GM19351 (cell line): ENCODE measurements at regions not wholly inside any gene's neighbourhood (a gene's known extent, or its start where the extent isn't known, plus 50 kb on each side); places are given as distances from the start of the nearest gene placed in this dataset.

Experiments
- ATAC-seq: cut with Tn5 transposase; IDR thresholded peaks from one replicate; pipeline ENCODE4 v1.9.1; 2021; ENCODE audit warnings: mild to moderate bottlenecking, moderate library complexity; ENCODE audit not compliant: unreplicated experiment

- ATAC-seq = no peak
These were observed 131.3 kb downstream of the C11orf87 start for GRCh38 chr11:109553284-109553683.

DNA sequence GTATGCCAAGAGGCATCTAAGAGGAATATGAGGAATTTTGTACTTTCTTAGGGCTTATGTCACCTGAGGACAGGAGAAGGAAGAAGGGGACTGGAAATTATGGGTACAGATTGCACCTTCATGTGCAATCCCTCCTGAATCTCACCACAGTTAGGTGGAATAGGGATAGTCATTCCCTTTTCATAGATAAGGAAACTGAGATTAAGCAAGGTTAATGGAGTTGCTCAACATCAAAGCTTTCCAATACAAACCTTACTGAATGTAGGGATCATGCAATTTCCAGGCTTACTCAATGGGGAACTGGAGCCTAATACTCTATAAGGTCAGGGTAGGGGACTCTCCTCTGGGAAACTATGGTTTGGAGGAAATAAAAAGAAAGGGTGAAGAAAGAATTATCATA, 133.0 kb downstream of the C11orf87 start:
- ATAC-seq = no peak

DNA sequence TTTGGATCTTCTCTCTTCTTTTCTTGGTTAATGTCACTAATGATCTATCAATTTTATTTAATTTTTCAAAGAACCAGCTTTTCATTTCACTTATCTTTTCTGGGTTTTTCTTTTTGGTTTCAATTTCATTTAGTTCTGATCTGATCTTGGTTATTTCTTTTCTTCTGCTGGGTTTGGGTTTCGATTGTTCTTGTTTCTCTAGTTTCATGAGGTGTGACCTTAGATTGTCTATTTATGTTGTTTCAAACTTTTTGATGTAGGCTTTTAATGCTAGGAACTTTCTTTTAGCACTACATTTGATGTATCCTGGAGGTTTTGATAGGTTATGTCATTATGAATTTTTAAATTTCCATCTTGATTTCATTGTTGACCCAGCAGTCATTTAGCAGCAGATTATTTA, 142.3 kb downstream of the C11orf87 start:
- ATAC-seq = no peak

DNA sequence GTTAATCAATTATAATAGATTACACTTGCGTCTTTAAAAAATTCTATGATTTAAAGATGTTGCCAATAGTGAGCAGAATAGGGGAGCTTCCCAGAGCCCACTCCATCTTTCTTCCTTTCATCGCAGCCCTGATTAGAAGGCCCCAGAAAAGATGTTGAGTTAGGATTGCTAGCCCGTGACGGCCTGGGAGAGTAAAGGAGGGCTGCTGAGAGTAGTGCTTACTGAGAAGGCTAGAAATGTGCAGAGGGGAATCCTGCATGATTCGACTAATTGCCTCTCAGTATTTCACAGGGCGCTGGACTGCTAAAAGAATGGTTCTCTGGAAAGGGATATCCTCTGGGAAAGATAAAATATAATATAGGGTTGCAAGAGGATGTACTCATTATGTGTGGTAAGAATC, 160.5 kb downstream of the C11orf87 start:
- no peak for ATAC-seq

DNA sequence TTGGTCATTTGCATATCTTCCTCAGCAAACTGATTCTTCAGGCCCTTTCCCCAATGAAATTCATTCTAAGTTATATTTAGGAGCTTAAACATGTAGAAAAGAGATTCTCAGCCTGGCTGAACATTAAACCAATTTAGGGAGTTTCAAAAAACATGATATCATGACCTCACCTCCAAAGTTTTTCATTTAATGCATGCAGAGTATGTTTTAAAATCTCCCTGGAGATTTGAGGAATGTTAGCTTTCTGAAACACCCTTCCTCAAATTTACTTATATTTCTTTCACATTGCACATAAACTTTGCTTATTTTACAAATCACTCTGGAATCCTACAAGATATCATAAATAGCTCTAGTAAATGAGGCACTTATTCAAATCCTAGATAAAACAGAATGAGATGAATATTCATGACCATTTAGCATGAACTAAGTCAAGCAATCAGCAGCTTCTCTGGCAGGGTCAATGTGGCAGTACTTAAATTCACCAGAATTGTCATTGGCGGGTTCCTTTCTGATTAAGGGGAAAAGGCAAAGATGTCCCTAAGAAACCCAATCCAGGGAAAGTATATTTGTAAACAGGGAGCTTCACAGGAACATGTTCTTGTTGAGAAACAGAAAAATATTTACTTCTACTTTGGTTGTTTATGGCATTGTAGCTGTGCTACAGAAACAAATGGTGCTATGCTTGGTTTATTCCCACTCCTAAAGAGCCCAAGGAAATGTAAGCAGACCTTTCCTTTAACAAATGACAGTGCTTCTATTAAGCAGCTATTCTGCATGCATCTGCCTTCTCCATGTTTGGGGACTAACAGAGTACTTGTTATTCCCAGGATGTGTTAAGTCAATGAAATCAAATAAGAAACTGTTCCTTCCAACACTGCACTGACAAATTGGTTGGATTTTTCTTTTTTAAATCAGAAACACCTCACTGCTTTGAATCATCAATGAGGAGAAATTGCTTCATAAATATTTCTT, 162.3 kb downstream of the C11orf87 start:
- ATAC-seq = no peak

- ATAC-seq = no peak
These were observed 164.8 kb downstream of the C11orf87 start for GRCh38 chr11:109586789-109587188.

GRCh38 chr11:109590782-109591181, 168.8 kb downstream of the C11orf87 start:
- no peak for ATAC-seq

GRCh38 chr11:109597336-109597735, 175.3 kb downstream of the C11orf87 start:
- ATAC-seq = no peak

DNA sequence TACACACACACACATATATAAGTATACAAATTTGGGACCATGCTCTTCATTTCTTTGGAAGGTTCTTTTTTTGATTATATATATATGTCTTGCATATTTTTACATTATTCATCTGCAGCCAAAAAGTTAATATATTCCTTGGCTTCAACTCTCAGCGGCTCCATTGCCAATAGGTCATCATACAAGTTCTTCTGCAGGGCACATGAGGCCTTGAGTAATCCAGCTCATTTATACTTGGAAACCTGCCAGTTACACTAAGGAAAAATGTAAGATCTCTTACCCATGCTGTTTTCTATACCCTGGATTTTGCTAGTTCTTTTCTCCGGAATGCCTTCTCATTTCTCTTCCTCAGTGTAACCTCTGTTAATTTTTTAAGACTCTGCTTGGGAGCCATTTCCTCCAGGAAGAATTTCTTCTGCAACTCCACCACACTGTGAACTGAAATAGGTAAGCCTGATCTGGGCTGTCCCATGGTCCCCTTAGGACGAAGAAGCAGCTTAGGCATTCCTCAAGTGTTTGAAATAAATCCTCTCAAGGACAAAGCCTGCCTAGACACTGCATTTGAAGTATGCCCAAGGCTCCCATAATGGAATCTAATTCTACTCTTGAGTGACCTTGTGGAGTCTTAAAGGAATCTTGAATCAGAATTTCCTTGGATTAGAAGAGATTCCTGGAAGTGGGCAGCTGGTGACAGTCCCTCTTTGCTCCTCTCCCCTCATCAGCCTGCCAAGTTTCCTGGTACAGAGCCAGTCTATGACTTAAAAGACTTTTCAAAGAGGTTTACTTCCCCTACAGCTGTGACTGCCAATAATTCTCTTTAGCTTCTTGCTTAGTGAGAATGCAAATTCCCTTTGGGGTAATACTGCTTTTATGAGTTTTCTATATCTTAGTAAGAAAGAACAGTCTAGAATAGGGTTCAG, 182.8 kb downstream of the C11orf87 start:
- no peak for ATAC-seq

- no peak for ATAC-seq
These were observed 184.3 kb downstream of the C11orf87 start for GRCh38 chr11:109606256-109606655.

- ATAC-seq = no peak
These were observed 187.6 kb downstream of the C11orf87 start for GRCh38 chr11:109609454-109610185.

- ATAC-seq = no peak
These were observed 190.5 kb downstream of the C11orf87 start for GRCh38 chr11:109612496-109612895.

- ATAC-seq = no peak
These were observed 197.5 kb downstream of the C11orf87 start for GRCh38 chr11:109619498-109619897.

DNA sequence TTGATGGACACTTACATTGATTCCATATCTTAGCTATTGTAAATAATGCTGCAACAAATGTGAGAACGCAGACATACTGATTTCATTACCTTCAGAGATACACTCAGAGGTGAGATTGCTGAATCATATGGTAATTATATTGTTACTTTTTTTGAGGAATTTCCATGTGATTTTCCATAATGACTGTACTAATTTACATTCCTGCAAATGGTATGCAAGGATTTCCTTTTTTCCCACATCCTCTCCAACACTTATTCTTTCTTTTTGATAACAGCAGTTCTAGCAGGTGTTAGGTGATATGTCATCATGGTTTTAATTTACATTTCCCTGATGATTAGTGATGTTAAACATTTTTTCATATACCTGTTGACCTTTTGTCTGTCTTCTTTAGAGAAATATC, 207.7 kb downstream of the C11orf87 start:
- ATAC-seq = no peak

DNA sequence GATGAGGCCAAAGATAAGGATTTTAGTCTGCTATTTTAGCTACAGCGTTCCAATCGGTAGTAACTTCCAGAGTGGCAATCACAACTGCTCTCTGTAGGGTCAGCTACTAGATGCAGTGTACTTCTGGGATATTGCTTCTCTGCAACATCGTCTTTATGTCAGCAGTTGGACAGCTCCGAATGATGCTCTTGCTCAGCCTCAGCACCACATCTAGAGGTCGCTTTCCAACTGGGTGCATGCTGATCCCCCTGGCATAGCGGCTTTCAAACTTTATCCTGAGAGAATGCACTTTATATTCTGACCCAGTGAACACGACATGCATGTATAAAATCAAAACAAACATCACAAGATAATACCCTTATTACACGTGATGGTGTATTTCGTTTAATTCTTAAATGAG, 219.6 kb downstream of the C11orf87 start:
- no peak for ATAC-seq

- no peak for ATAC-seq
These were observed 222.2 kb downstream of the C11orf87 start for GRCh38 chr11:109644152-109644551.

DNA sequence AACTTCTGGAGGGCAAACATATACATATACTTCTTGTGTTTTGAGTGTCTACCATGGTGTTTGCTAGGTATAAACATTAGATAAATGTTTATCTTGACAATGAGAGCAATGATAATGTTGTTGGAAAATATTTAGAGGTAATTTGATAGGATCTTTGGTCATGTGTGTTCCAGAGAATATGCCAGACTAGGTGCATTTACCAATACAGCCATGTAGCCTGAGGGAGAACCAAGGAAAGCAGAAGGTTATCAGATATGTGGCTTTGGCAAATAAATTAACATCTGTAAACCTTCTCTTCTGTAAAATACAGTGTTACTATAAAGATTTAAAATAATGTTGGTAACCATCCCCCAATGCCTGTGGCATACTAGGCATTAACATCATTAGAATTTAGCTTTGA, 226.8 kb downstream of the C11orf87 start:
- ATAC-seq = no peak

- ATAC-seq = no peak
These were observed 232.1 kb downstream of the C11orf87 start for GRCh38 chr11:109654091-109654490.

GRCh38 chr11:109658190-109658589, 236.2 kb downstream of the C11orf87 start:
- no peak for ATAC-seq

GRCh38 chr11:109667719-109668118, 245.7 kb downstream of the C11orf87 start:
- ATAC-seq = no peak
